H1 (cell line): ENCODE measurements at regions not wholly inside any gene's neighbourhood (a gene's known extent, or its start where the extent isn't known, plus 50 kb on each side); places are given as distances from the start of the nearest gene placed in this dataset.

ENCODE experiments used
- CTCF ChIA-PET: fragments of 300-600 bp; sonication (Branson Sonifier 250); formaldehyde crosslinking; loops from one replicate; lab custom pipeline; 2021; ENCODE audit not compliant: partially characterized antibody; lab: Charles Lee
- POLR2A ChIA-PET: fragments of 300-600 bp; sonication (Branson Sonifier 250); formaldehyde crosslinking; loops from one replicate; lab custom pipeline; 2021; ENCODE audit warnings: inconsistent platforms; ENCODE audit not compliant: partially characterized antibody; lab: Charles Lee
- DNase-seq, 2 experiments: peaks; one replicate each; pipeline versions ENCODE4 v3.0.0 to v3.0.0-alpha.2; 2010 to 2022; ENCODE audit warnings: low spot score in 2 of 2, low read depth in 1 of 2, mixed read lengths in 1 of 2
- FAIRE-seq: peaks from 2 replicates; lab custom pipeline; 2011; peaks lifted over from hg19 to GRCh38; lab: Jason Lieb, UNC
- H2AFZ ChIP-seq: 2 replicates; pipeline ENCODE4 v1.8.1; 2012; ENCODE audit warnings: low read length, inconsistent platforms
- H2AK5ac ChIP-seq: 2 replicates; pipeline ENCODE4 v1.6.1; 2013; ENCODE audit warnings: low read depth, low read length
- H2BK120ac ChIP-seq: replicated peaks from 2 replicates; pipeline ENCODE3; 2013; ENCODE audit warnings: low read depth, low read length, inconsistent platforms
- H2BK12ac ChIP-seq: 2 replicates; pipeline ENCODE4 v1.6.1; 2013; ENCODE audit warnings: low read depth, low read length
- H2BK15ac ChIP-seq: 2 replicates; pipeline ENCODE4 v1.6.1; 2013; ENCODE audit warnings: low read length
- H2BK20ac ChIP-seq: 2 replicates; pipeline ENCODE4 v1.6.1; 2013; ENCODE audit warnings: low read length
- H2BK5ac ChIP-seq: 2 replicates; pipeline ENCODE4 v1.6.1; 2013; ENCODE audit warnings: low read depth, low read length
- H3K14ac ChIP-seq: 2 replicates; pipeline ENCODE4 v1.6.1; 2013; ENCODE audit warnings: inconsistent platforms; ENCODE audit not compliant: insufficient read length
- H3K18ac ChIP-seq: 2 replicates; pipeline ENCODE4 v1.6.1; 2013; ENCODE audit warnings: low read length; ENCODE audit errors: extremely low read depth
- H3K23ac ChIP-seq: 2 replicates; pipeline ENCODE4 v1.6.1; 2013; ENCODE audit warnings: inconsistent platforms; ENCODE audit not compliant: insufficient read length
- H3K23me2 ChIP-seq: 2 replicates; pipeline ENCODE4 v1.6.1; 2013; ENCODE audit warnings: low read depth, low read length
- H3K27ac ChIP-seq: 2 replicates; pipeline ENCODE4 v1.6.1; 2011; ENCODE audit warnings: low read depth, low read length, inconsistent platforms
- H3K27me3 ChIP-seq, 4 experiments: replicated peaks in 1 of 4; 1 replicate in 1 of 4; 2 replicates in 3 of 4; pipeline versions ENCODE4 v1.6.1 to v1.8.1; 2011 to 2013; ENCODE audit warnings: low read length in 3 of 4, mild to moderate bottlenecking in 3 of 4, inconsistent platforms in 2 of 4, mixed read lengths in 2 of 4, moderate library complexity in 1 of 4; ENCODE audit not compliant: control insufficient read depth in 3 of 4, insufficient read depth in 3 of 4; ENCODE audit errors: extremely low read depth in 1 of 4
- H3K36me3 ChIP-seq, 4 experiments: 2 replicates each; pipeline versions ENCODE4 v1.6.1 to v1.8.1; 2011 to 2013; ENCODE audit warnings: mild to moderate bottlenecking in 4 of 4, low read length in 3 of 4, moderate library complexity in 2 of 4, control low read depth in 1 of 4, inconsistent platforms in 1 of 4; ENCODE audit not compliant: insufficient read depth in 4 of 4, control insufficient read depth in 2 of 4
- H3K4ac ChIP-seq: replicated peaks from 2 replicates; pipeline ENCODE3; 2013; ENCODE audit warnings: low read length, low read depth, mixed read lengths, inconsistent platforms; ENCODE audit not compliant: insufficient read length
- H3K4me1 ChIP-seq, 4 experiments: replicated peaks in 1 of 4; 1 replicate in 1 of 4; 2 replicates in 3 of 4; pipeline versions ENCODE4 v1.6.1 to v1.8.1; 2011 to 2013; ENCODE audit warnings: low read length in 3 of 4, inconsistent platforms in 2 of 4, mixed read lengths in 1 of 4; ENCODE audit not compliant: insufficient read depth in 4 of 4, control insufficient read depth in 3 of 4
- H3K4me2 ChIP-seq, 2 experiments: 2 replicates each; pipeline versions ENCODE4 v1.6.1 to v1.8.1; 2011 to 2013; ENCODE audit warnings: low read depth in 2 of 2, low read length in 2 of 2, control low read depth in 1 of 2, inconsistent platforms in 1 of 2, mild to moderate bottlenecking in 1 of 2; ENCODE audit not compliant: insufficient read depth in 1 of 2
- H3K4me3 ChIP-seq, 4 experiments: fragments of 200-600, 300-600 bp in 1 of 4; sonication (generic), shearing (Covaris generic), sonication (Bioruptor Twin) in 1 of 4; 2 replicates each; pipeline versions ENCODE4 v1.5.1 to v1.8.1; 2011 to 2016; ENCODE audit warnings: low read length in 4 of 4, low read depth in 3 of 4, control low read depth in 2 of 4, inconsistent platforms in 2 of 4, mild to moderate bottlenecking in 2 of 4, mixed read lengths in 1 of 4, moderate library complexity in 1 of 4; ENCODE audit not compliant: insufficient read depth in 2 of 4; ENCODE audit errors: extremely low read depth in 1 of 4
- H3K56ac ChIP-seq: replicated peaks from 2 replicates; pipeline ENCODE3; 2013; ENCODE audit warnings: low read depth, mild to moderate bottlenecking, mixed read lengths, low read length, inconsistent platforms; ENCODE audit not compliant: insufficient read length
- H3K79me1 ChIP-seq: 2 replicates; pipeline ENCODE4 v1.6.1; 2013; ENCODE audit warnings: low read depth, low read length, control low read depth
- H3K79me2 ChIP-seq, 2 experiments: 2 replicates each; pipeline versions ENCODE4 v1.6.1 to v1.8.1; 2012 to 2013; ENCODE audit warnings: low read length in 2 of 2, mild to moderate bottlenecking in 2 of 2, inconsistent platforms in 1 of 2; ENCODE audit not compliant: insufficient read depth in 2 of 2, control insufficient read depth in 1 of 2
- H3K9ac ChIP-seq, 4 experiments: replicated peaks in 1 of 4; 1 replicate in 1 of 4; 2 replicates in 3 of 4; pipeline versions ENCODE4 v1.6.1 to v1.8.1; 2011 to 2013; ENCODE audit warnings: low read depth in 3 of 4, low read length in 3 of 4, control low read depth in 2 of 4, mild to moderate bottlenecking in 2 of 4, moderate library complexity in 2 of 4, inconsistent platforms in 1 of 4; ENCODE audit errors: extremely low read depth in 1 of 4
- H3K9me3 ChIP-seq, 2 experiments: 2 replicates each; pipeline versions ENCODE4 v1.6.1 to v1.8.1; 2012 to 2013; ENCODE audit warnings: mild to moderate bottlenecking in 2 of 2, moderate library complexity in 2 of 2, control low read depth in 1 of 2, inconsistent platforms in 1 of 2, low read depth in 1 of 2, low read length in 1 of 2, mixed read lengths in 1 of 2; ENCODE audit not compliant: insufficient read depth in 2 of 2
- H4K20me1 ChIP-seq, 2 experiments: replicated peaks in 1 of 2; 2 replicates each; pipeline versions ENCODE3 to v1.8.1; 2011 to 2013; ENCODE audit warnings: inconsistent platforms in 2 of 2, low read length in 2 of 2, mild to moderate bottlenecking in 1 of 2; ENCODE audit not compliant: insufficient read depth in 2 of 2, control insufficient read depth in 1 of 2
- H4K5ac ChIP-seq: 2 replicates; pipeline ENCODE4 v1.6.1; 2013; ENCODE audit warnings: low read length, low read depth, mixed read lengths, inconsistent platforms; ENCODE audit not compliant: insufficient read length
- H4K8ac ChIP-seq: 2 replicates; pipeline ENCODE4 v1.8.0; 2013; ENCODE audit warnings: mild to moderate bottlenecking, moderate library complexity, low read length, inconsistent platforms; ENCODE audit not compliant: insufficient read depth; ENCODE audit errors: extremely low read depth
- H4K91ac ChIP-seq: replicated peaks from 2 replicates; pipeline ENCODE3; 2013; ENCODE audit warnings: low read length, mixed read lengths, inconsistent platforms; ENCODE audit not compliant: insufficient read length
- BCL11A ChIP-seq, 2 experiments: IDR thresholded peaks; one replicate each; pipeline ENCODE4 v1.6.1; 2011; ENCODE audit warnings: low read depth in 2 of 2, low read length in 2 of 2, mild to moderate bottlenecking in 2 of 2
- CEBPB ChIP-seq: IDR thresholded peaks from 2 replicates; pipeline ENCODE4 v1.6.1; 2012; ENCODE audit warnings: low read depth, low read length
- CTBP2 ChIP-seq: IDR thresholded peaks from 2 replicates; pipeline ENCODE4 v1.7.0; 2011; ENCODE audit warnings: borderline replicate concordance, mild to moderate bottlenecking, moderate library complexity, mixed read lengths, low read length; ENCODE audit not compliant: insufficient read depth, insufficient read length
- KDM4A ChIP-seq: IDR thresholded peaks from one replicate; pipeline ENCODE4 v1.7.1; 2012; ENCODE audit warnings: low read depth, mild to moderate bottlenecking, moderate library complexity, low read length, inconsistent platforms; ENCODE audit not compliant: severe bottlenecking
- MAX ChIP-seq: IDR thresholded peaks from 2 replicates; pipeline ENCODE4 v1.6.1; 2012; ENCODE audit warnings: inconsistent platforms
- NANOG ChIP-seq: IDR thresholded peaks from 2 replicates; pipeline ENCODE4 v1.6.1; 2011; ENCODE audit warnings: low read length, low read depth, mild to moderate bottlenecking, inconsistent platforms; ENCODE audit not compliant: insufficient read depth, poor library complexity, severe bottlenecking
- PHF8 ChIP-seq: fragments of 200-600 bp; sonication (generic); conservative IDR thresholded peaks from 2 replicates; pipeline ENCODE4 v1.7.1; 2012; ENCODE audit warnings: low read depth, mild to moderate bottlenecking, inconsistent platforms, low read length, moderate library complexity
- POLR2AphosphoS5 ChIP-seq: IDR thresholded peaks from 2 replicates; pipeline ENCODE4 v1.6.1; 2011; ENCODE audit warnings: low read depth, low read length
- RBBP5 ChIP-seq: IDR thresholded peaks from 2 replicates; pipeline ENCODE4 v1.7.1; 2012; ENCODE audit warnings: low read depth, mild to moderate bottlenecking, inconsistent platforms, low read length, moderate library complexity, borderline replicate concordance
- SAP30 ChIP-seq: fragments of 300-600 bp; sonication (generic); IDR thresholded peaks from 2 replicates; pipeline ENCODE4 v1.7.1; 2012; ENCODE audit warnings: low read length, moderate library complexity, mild to moderate bottlenecking, inconsistent platforms; ENCODE audit not compliant: insufficient read depth, insufficient replicate concordance
- SIX5 ChIP-seq: IDR thresholded peaks from 2 replicates; pipeline ENCODE4 v1.6.1; 2011; ENCODE audit warnings: mild to moderate bottlenecking, low read depth, low read length
- TBP ChIP-seq: IDR thresholded peaks from 2 replicates; pipeline ENCODE4 v1.6.1; 2011; ENCODE audit warnings: low read depth, low read length, improper control_type of control experiment
- YY1 ChIP-seq: IDR thresholded peaks from 2 replicates; pipeline ENCODE4 v1.6.1; 2011; ENCODE audit warnings: low read depth, mild to moderate bottlenecking, low read length
- ZNF274 ChIP-seq: IDR thresholded peaks from 2 replicates; pipeline ENCODE4 v1.7.0; 2012; ENCODE audit warnings: low read length, borderline replicate concordance; ENCODE audit errors: extremely low read depth
- whole genome bisulfite sequencing, 2 experiments: shearing (Covaris generic) in 1 of 2; methylation state at CpG; one replicate each; pipeline versions ENCODE4 v1.1.6 to v1.1.7; 2013 to 2015; ENCODE audit warnings: low lambda C conversion rate in 2 of 2, mixed read lengths in 2 of 2, inconsistent platforms in 1 of 2, low coverage in 1 of 2, missing lambda C conversion rate in 1 of 2; ENCODE audit not compliant: insufficient replicate concordance in 2 of 2, insufficient coverage in 1 of 2, insufficient read length in 1 of 2; ENCODE audit errors: extremely low coverage in 1 of 2, missing lambda C conversion rate in 1 of 2; 5-methylcytosine and 5-hydroxymethylcytosine counted together

- H3K79me2 ChIP-seq = no peaks in the 10 kb centered on the region
- H3K4me1 ChIP-seq = peaks cover 0 to 3% (median 0%) of the 10 kb centered on the region in 4 experiments; a peak in 1 of 7 replicates
- H3K27me3 ChIP-seq = no peaks in the 10 kb centered on the region
- H2BK120ac ChIP-seq = no peak overlapping the region
- H3K14ac ChIP-seq = no peak overlapping the region
- H2BK15ac ChIP-seq = no peak overlapping the region
- no peak overlapping the region for H3K4me2 ChIP-seq
- H4K91ac ChIP-seq = no peak overlapping the region
- WGBS, 2 experiments = 91% methylated on average over 4 of the region's 4 CpGs; no CpG with 5 or more reads in 1 of the 2 experiments
- no peak overlapping the region for H3K27ac ChIP-seq
- H3K36me3 ChIP-seq = no peaks in the 10 kb centered on the region
- ChIA-PET POLR2A (no interaction called here), CTCF (interaction anchor here (0.6 kb wide), 1 partner anchor 486 kb away, joined by 3 read pairs; no protein-coding TSS in a partner anchor)
- H3K9ac ChIP-seq = no peak overlapping the region
- no peak overlapping the region for H2BK20ac ChIP-seq
- TF ChIP-seq KDM4A = no peak
- no peak for TF ChIP-seq YY1
- TF ChIP-seq CTBP2 = no peak
- no peak for TF ChIP-seq RBBP5
- TF ChIP-seq SAP30 = no peak
- TF ChIP-seq PHF8 = no peak
- no peak for TF ChIP-seq POLR2AphosphoS5
- TF ChIP-seq BCL11A (IDR thresholded peaks at IDR 0.05; ENCODE audit: low read depth in 2 of 2, low read length in 2 of 2) = no peak
- TF ChIP-seq ZNF274 = no peak
- TF ChIP-seq TBP = no peak
- TF ChIP-seq NANOG = no peak
- no peak for TF ChIP-seq CEBPB
- no peak for TF ChIP-seq MAX
- no peak for TF ChIP-seq SIX5
- H2AK5ac ChIP-seq = no peak overlapping the region
- H3K23ac ChIP-seq = no peak overlapping the region
- no peaks in the 10 kb centered on the region for H3K9me3 ChIP-seq
- H3K23me2 ChIP-seq = no peaks in the 10 kb centered on the region
- FAIRE-seq (no peak), DNase-seq (no peak)
- no peak overlapping the region for H2AFZ ChIP-seq
- no peak overlapping the region for H3K18ac ChIP-seq
- no peak overlapping the region for H4K8ac ChIP-seq
- H3K4ac ChIP-seq = no peak overlapping the region
- H2BK5ac ChIP-seq = no peak overlapping the region
- no peak overlapping the region for H4K5ac ChIP-seq
- H2BK12ac ChIP-seq = no peak overlapping the region
- no peaks in the 10 kb centered on the region for H3K79me1 ChIP-seq
- H3K4me3 ChIP-seq = no peak overlapping the region
- H3K56ac ChIP-seq = no peak overlapping the region
- H4K20me1 ChIP-seq = no peaks in the 10 kb centered on the region
Measured at GRCh38 chrX:39487969-39488330, 609.8 kb downstream of the BCOR start.
